ENCODE measurements at regions not wholly inside any gene's neighbourhood (a gene's known extent, or its start where the extent isn't known, plus 50 kb on each side); places are given as distances from the start of the nearest gene placed in this dataset.

DNA sequence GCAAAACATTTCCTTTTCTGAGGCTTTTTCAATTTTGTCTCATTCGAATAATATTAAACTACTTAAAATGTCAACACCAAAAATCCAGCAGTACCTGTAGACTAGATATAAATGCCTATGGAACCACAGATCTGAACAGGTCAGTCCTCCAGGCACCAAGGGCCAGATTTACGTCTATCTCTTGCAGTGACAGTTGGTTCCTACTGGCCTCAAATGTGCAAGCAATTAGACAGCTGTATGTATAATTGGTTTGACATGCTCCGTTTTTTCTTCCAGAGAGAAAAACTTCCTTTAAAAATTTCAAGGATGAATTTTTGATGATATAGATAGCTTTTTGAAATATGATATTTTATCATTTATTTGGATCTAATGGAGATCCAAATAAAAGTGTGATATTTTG lies 443.8 kb upstream of the POU3F3 start:
- H3K79me2 ChIP-seq (ENCODE audit: insufficient read depth, low read length) = no peaks in the 10 kb centered on the region
- H4K20me1 ChIP-seq (ENCODE audit: insufficient read depth, low read length) = no peaks in the 10 kb centered on the region
- no peaks in the 10 kb centered on the region for H3K9me3 ChIP-seq (replicated peaks in 1 of 2; ENCODE audit: control insufficient read depth in 1 of 2, insufficient read depth in 1 of 2, low read length in 2 of 2)
- Mint-ChIP-seq H3K4me3 (no peak overlapping the region), H3K9me3 (peaks cover 0 to 4% (median 0%) of the 10 kb centered on the region in 7 donors), H3K4me1 (no peaks in the 10 kb centered on the region), H3K36me3 (no peaks in the 10 kb centered on the region), H3K27ac (no peak overlapping the region), H3K27me3 (ENCODE audit: low read depth in 3 of 3) (peaks cover 3 to 13% (median 7%) of the 10 kb centered on the region in 3 donors)
- H3K4me1 ChIP-seq (ENCODE audit: control insufficient read depth in 1 of 2, insufficient read depth in 2 of 2, low read length in 2 of 2) = no peaks in the 10 kb centered on the region
- no peaks in the 10 kb centered on the region for H3K36me3 ChIP-seq (replicated peaks in 1 of 2; ENCODE audit: control insufficient read depth in 1 of 2, insufficient read depth in 2 of 2, low read length in 2 of 2)
- H3K27me3 ChIP-seq (ENCODE audit: control insufficient read depth in 2 of 2, insufficient read depth in 2 of 2, low read length in 2 of 2) = peaks cover 3 to 9% of the 10 kb centered on the region in 2 donors
- TF ChIP-seq, protein P1, sequence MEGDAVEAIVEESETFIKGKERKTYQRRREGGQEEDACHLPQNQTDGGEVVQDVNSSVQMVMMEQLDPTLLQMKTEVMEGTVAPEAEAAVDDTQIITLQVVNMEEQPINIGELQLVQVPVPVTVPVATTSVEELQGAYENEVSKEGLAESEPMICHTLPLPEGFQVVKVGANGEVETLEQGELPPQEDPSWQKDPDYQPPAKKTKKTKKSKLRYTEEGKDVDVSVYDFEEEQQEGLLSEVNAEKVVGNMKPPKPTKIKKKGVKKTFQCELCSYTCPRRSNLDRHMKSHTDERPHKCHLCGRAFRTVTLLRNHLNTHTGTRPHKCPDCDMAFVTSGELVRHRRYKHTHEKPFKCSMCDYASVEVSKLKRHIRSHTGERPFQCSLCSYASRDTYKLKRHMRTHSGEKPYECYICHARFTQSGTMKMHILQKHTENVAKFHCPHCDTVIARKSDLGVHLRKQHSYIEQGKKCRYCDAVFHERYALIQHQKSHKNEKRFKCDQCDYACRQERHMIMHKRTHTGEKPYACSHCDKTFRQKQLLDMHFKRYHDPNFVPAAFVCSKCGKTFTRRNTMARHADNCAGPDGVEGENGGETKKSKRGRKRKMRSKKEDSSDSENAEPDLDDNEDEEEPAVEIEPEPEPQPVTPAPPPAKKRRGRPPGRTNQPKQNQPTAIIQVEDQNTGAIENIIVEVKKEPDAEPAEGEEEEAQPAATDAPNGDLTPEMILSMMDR (IDR thresholded peaks at IDR 0.05) = no peak
- no peak overlapping the region for H3K27ac ChIP-seq (ENCODE audit: low read depth in 1 of 2, low read length in 2 of 2)
- H3K4me2 ChIP-seq (replicated peaks; ENCODE audit: extremely low read depth, low read length, poor library complexity, severe bottlenecking) = no peak overlapping the region
- H2AFZ ChIP-seq (ENCODE audit: insufficient read depth, low read depth, low read length, poor library complexity, severe bottlenecking) = no peak overlapping the region
- intact Hi-C loops (cut with micrococcal nuclease) = no loop called here
- H3K4me3 ChIP-seq (replicated peaks in 1 of 3; ENCODE audit: low read depth in 2 of 3, low read length in 3 of 3) = no peak overlapping the region
- H3K9ac ChIP-seq (ENCODE audit: insufficient read depth, low read length, poor library complexity, severe bottlenecking) = no peak overlapping the region
- DNase-seq = no peak
- WGBS (ENCODE audit: insufficient coverage) = 86% methylated on average over 1 of the region's 3 CpGs

DNA sequence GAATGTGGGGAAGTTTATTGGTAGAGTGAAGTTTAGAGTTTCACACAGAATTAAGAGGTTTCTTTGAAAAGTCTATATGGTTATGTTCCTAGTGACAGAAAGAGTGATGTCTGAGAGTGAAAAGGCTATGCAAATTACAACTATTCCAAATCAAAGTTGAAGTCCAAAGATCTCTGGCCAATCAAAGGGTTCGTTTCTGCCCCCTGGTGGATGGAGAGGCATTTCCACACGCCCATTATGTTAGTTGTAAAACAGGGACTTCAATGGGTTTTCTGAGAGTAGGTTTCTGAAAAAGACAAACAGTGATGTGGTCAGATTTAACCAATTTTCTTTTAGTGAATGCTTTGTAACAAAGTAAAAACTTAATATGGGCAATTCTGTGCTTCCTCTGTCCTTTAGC lies 441.5 kb upstream of the POU3F3 start:
- intact Hi-C loops (cut with micrococcal nuclease) = no loop called here
- Histone ChIP-seq H3K4me2 (replicated peaks; ENCODE audit: extremely low read depth, low read length, poor library complexity, severe bottlenecking) (no peak overlapping the region), H2AFZ (ENCODE audit: insufficient read depth, low read depth, low read length, poor library complexity, severe bottlenecking) (no peak overlapping the region), H3K36me3 (replicated peaks in 1 of 2; ENCODE audit: control insufficient read depth in 1 of 2, insufficient read depth in 2 of 2, low read length in 2 of 2) (no peaks in the 10 kb centered on the region), H3K4me1 (ENCODE audit: control insufficient read depth in 1 of 2, insufficient read depth in 2 of 2, low read length in 2 of 2) (no peaks in the 10 kb centered on the region), H3K4me3 (replicated peaks in 1 of 3; ENCODE audit: low read depth in 2 of 3, low read length in 3 of 3) (no peak overlapping the region), H3K27me3 (ENCODE audit: control insufficient read depth in 2 of 2, insufficient read depth in 2 of 2, low read length in 2 of 2) (peaks cover 3 to 17% of the 10 kb centered on the region in 2 donors), H3K9ac (ENCODE audit: insufficient read depth, low read length, poor library complexity, severe bottlenecking) (no peak overlapping the region), H3K27ac (ENCODE audit: low read depth in 1 of 2, low read length in 2 of 2) (no peak overlapping the region), H3K9me3 (replicated peaks in 1 of 2; ENCODE audit: control insufficient read depth in 1 of 2, insufficient read depth in 1 of 2, low read length in 2 of 2) (no peaks in the 10 kb centered on the region), H4K20me1 (ENCODE audit: insufficient read depth, low read length) (no peaks in the 10 kb centered on the region), H3K79me2 (ENCODE audit: insufficient read depth, low read length) (no peaks in the 10 kb centered on the region)
- Mint-ChIP-seq H3K27ac (no peak overlapping the region), H3K4me1 (no peaks in the 10 kb centered on the region), H3K4me3 (no peak overlapping the region), H3K27me3 (ENCODE audit: low read depth in 3 of 3) (peaks cover 9 to 14% (median 10%) of the 10 kb centered on the region in 3 donors), H3K9me3 (peaks cover 0 to 2% (median 0%) of the 10 kb centered on the region in 7 donors), H3K36me3 (no peaks in the 10 kb centered on the region)
- no CpG with 5 or more reads among the region's 2 CpGs for WGBS (ENCODE audit: insufficient coverage)
- TF ChIP-seq, protein P1 (IDR thresholded peaks at IDR 0.05) = peak; percentile 58
- peak in 1 of 3 donors; percentile 7 for DNase-seq
